Glutamatergic neuron (in vitro differentiated cells): ENCODE measurements at regions not wholly inside any gene's neighbourhood (a gene's known extent, or its start where the extent isn't known, plus 50 kb on each side); places are given as distances from the start of the nearest gene placed in this dataset.

Experiments used
- DNase-seq: peaks from one replicate; pipeline ENCODE4 v3.0.0; 2022
- H3K27ac Mint-ChIP-seq: one replicate; pipeline ENCODE4 v1.8.0; 2020; ENCODE audit warnings: mild to moderate bottlenecking, mixed read lengths, inconsistent platforms; ENCODE audit not compliant: unreplicated experiment
- H3K27me3 Mint-ChIP-seq: one replicate; pipeline ENCODE4 v1.8.0; 2020; ENCODE audit warnings: mild to moderate bottlenecking, moderate library complexity, mixed read lengths, inconsistent platforms; ENCODE audit not compliant: unreplicated experiment
- H3K36me3 Mint-ChIP-seq: one replicate; pipeline ENCODE4 v1.8.0; 2020; ENCODE audit warnings: mild to moderate bottlenecking, mixed read lengths, inconsistent platforms; ENCODE audit not compliant: unreplicated experiment
- H3K4me1 Mint-ChIP-seq: one replicate; pipeline ENCODE4 v1.8.0; 2020; ENCODE audit warnings: mild to moderate bottlenecking, low read depth, mixed read lengths, inconsistent platforms; ENCODE audit not compliant: unreplicated experiment
- H3K4me3 Mint-ChIP-seq: one replicate; pipeline ENCODE4 v1.8.0; 2020; ENCODE audit warnings: mild to moderate bottlenecking, mixed read lengths, inconsistent platforms; ENCODE audit not compliant: unreplicated experiment
- H3K9me3 Mint-ChIP-seq: one replicate; pipeline ENCODE4 v1.8.0; 2020; ENCODE audit warnings: mild to moderate bottlenecking, moderate library complexity, mixed read lengths, inconsistent platforms; ENCODE audit not compliant: unreplicated experiment
- TF ChIP-seq, protein P1 (sequence below): fragments of 200-600 bp; sonication (generic); IDR thresholded peaks from one replicate; pipeline ENCODE4 v1.5.0; 2021; ENCODE audit not compliant: partially characterized antibody, unreplicated experiment

DNA sequence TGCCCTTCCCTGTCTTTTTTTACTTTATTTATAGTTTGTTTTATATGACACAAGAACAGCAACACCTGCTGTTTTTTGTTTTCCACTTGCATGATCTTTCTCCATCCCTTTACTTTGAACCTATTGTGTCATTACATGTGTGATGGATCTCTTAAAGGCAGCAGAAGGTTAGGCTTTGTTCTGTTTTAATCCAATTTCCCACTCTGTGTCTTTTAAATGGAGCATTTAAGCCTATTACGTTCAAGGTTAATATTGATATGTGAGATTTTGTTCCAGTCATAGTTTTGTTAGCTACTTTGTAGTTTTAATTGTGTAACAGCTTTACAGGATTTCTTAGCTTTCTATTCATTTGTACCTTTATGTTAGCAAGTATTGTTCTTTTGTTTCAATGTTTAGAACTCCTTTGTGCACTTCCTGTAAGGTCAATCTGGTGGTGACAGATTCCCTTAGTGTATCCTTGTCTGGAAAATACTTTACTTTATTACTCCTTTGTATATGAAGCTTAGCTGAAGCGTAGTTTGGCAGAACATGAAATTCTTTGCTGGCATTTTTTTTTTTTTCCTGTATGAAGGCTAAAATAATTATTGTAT is 1443.0 kb upstream of the LRRTM1 start:
- H3K27me3 Mint-ChIP-seq, result no peaks in the 10 kb centered on the region
- no peak for DNase-seq
- H3K36me3 Mint-ChIP-seq, result no peaks in the 10 kb centered on the region
- TF ChIP-seq, protein P1, sequence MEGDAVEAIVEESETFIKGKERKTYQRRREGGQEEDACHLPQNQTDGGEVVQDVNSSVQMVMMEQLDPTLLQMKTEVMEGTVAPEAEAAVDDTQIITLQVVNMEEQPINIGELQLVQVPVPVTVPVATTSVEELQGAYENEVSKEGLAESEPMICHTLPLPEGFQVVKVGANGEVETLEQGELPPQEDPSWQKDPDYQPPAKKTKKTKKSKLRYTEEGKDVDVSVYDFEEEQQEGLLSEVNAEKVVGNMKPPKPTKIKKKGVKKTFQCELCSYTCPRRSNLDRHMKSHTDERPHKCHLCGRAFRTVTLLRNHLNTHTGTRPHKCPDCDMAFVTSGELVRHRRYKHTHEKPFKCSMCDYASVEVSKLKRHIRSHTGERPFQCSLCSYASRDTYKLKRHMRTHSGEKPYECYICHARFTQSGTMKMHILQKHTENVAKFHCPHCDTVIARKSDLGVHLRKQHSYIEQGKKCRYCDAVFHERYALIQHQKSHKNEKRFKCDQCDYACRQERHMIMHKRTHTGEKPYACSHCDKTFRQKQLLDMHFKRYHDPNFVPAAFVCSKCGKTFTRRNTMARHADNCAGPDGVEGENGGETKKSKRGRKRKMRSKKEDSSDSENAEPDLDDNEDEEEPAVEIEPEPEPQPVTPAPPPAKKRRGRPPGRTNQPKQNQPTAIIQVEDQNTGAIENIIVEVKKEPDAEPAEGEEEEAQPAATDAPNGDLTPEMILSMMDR, result no peak
- peaks cover 4% of the 10 kb centered on the region for H3K9me3 Mint-ChIP-seq
- peak overlapping the region; percentile 15 for H3K27ac Mint-ChIP-seq
- H3K4me3 Mint-ChIP-seq, result no peak overlapping the region
- peaks cover 13% of the 10 kb centered on the region for H3K4me1 Mint-ChIP-seq

- no peaks in the 10 kb centered on the region for H3K36me3 Mint-ChIP-seq
- H3K27ac Mint-ChIP-seq, result no peak overlapping the region
- TF ChIP-seq, protein P1, result no peak
- no peaks in the 10 kb centered on the region for H3K27me3 Mint-ChIP-seq
- H3K4me1 Mint-ChIP-seq, result no peaks in the 10 kb centered on the region
- DNase-seq, result no peak
- H3K9me3 Mint-ChIP-seq, result no peaks in the 10 kb centered on the region
- H3K4me3 Mint-ChIP-seq, result no peak overlapping the region
These were observed 1435.4 kb upstream of the LRRTM1 start for GRCh38 chr2:81739966-81740365.

DNA sequence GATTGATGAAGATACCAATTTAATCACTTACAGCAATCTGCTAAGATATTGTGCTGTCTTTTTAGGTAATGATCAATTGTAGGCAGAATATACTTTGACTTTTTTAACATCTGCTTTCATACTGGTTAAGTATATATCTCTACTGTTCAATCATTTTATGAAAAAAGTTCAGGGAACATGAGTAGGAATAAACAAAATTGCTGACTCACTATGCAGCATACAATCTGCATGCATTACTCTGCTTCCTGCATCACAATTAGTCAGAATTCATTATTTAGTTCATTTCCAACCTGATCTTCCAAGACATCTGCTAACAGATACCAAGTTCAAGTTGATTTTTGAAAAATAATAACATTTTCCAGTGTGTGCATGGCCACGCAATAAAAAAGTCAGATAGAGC is 1430.4 kb upstream of the LRRTM1 start:
- TF ChIP-seq, protein P1, result no peak
- Mint-ChIP-seq H3K36me3 (no peaks in the 10 kb centered on the region), H3K9me3 (peaks cover 2% of the 10 kb centered on the region), H3K4me1 (peaks cover 13% of the 10 kb centered on the region), H3K27me3 (no peaks in the 10 kb centered on the region), H3K27ac (no peak overlapping the region), H3K4me3 (no peak overlapping the region)
- DNase-seq, result no peak

DNA sequence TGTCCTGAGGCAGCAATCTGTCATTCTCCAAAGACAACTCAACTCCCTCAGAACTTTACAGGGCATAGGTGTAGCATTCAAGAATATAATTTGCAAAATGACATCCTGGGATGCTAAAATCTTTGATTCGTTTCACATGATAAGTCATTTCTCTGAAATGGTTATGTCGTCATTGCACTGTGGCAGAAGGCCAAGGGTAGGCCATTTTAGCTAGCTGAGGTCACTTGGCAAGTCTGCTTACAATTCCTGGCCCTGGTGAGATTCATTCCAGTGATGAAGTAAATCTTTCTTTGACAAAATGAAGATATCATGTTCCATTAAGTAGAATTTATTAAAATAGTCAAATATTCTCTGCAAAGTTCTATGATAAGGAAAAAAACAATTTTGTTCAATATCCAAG is 1410.3 kb upstream of the LRRTM1 start:
- TF ChIP-seq, protein P1, result no peak
- no peaks in the 10 kb centered on the region for H3K9me3 Mint-ChIP-seq
- DNase-seq, result no peak
- H3K36me3 Mint-ChIP-seq, result no peaks in the 10 kb centered on the region
- H3K4me1 Mint-ChIP-seq, result no peaks in the 10 kb centered on the region
- H3K27ac Mint-ChIP-seq, result no peak overlapping the region
- H3K27me3 Mint-ChIP-seq, result no peaks in the 10 kb centered on the region
- H3K4me3 Mint-ChIP-seq, result no peak overlapping the region

DNA sequence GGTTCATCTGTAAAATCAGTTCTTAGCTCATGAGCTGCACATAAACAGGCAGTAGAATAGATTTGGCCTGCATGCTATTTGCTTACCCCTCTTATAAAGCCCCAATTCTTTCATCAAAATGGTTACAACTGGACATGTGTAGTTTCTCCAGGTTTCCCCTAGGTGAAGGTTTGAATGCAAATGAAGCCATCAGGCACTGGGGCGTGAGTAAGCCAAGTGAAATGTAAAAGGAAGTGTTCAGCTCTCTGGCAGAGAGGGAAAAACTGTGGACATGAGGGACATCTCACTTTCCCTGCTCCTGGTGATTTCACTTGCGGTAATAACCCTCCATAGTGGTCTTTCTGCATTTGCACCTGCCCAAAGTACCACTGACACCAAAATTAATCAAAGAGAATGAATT is 1402.3 kb upstream of the LRRTM1 start:
- TF ChIP-seq, protein P1, result no peak
- no peaks in the 10 kb centered on the region for H3K9me3 Mint-ChIP-seq
- no peaks in the 10 kb centered on the region for H3K36me3 Mint-ChIP-seq
- H3K4me1 Mint-ChIP-seq, result peaks cover 3% of the 10 kb centered on the region
- no peak for DNase-seq
- H3K4me3 Mint-ChIP-seq, result no peak overlapping the region
- no peak overlapping the region for H3K27ac Mint-ChIP-seq
- no peaks in the 10 kb centered on the region for H3K27me3 Mint-ChIP-seq
